Gastrocnemius medialis (tissue), 4 donors: ENCODE measurements at regions not wholly inside any gene's neighbourhood (a gene's known extent, or its start where the extent isn't known, plus 50 kb on each side); places are given as distances from the start of the nearest gene placed in this dataset.

Experiments used
- CTCF ChIP-seq, 5 experiments: fragments of 450-650 bp in 3 of 5; fragments of 200-600 bp in 2 of 5; sonication (generic) in 2 of 5; IDR thresholded peaks in 4 of 5; conservative IDR thresholded peaks in 1 of 5; 1 replicate in 4 of 5; 2 replicates in 1 of 5; pipeline ENCODE4 v1.5.1; 2016 to 2019; ENCODE audit warnings: antibody characterized with exemption in 5 of 5, mild to moderate bottlenecking in 3 of 5, moderate library complexity in 3 of 5
- POLR2A ChIP-seq, 2 donors: fragments of 450-650 bp; IDR thresholded peaks; one replicate each; pipeline ENCODE4 v1.6.1; 2017; ENCODE audit warnings: antibody characterized with exemption in 2 of 2, mild to moderate bottlenecking in 2 of 2, moderate library complexity in 2 of 2

GRCh38 chr2:133862400-133862977 is 294.2 kb upstream of the NCKAP5 start:
- TF ChIP-seq POLR2A (IDR thresholded peaks at IDR 0.05) = no peak
- TF ChIP-seq CTCF (IDR thresholded peaks at IDR 0.05 in 4 of 5, conservative IDR thresholded peaks at IDR 0.05 in 1 of 5) = no peak
